NCI-H524 (cell line): ENCODE measurements at regions not wholly inside any gene's neighbourhood (a gene's known extent, or its start where the extent isn't known, plus 50 kb on each side); places are given as distances from the start of the nearest gene placed in this dataset.

ENCODE experiments used
- DNase-seq, 2 experiments: peaks; one replicate each; lab custom pipeline; 2025; lab: John Stamatoyannopoulos, UW

DNA sequence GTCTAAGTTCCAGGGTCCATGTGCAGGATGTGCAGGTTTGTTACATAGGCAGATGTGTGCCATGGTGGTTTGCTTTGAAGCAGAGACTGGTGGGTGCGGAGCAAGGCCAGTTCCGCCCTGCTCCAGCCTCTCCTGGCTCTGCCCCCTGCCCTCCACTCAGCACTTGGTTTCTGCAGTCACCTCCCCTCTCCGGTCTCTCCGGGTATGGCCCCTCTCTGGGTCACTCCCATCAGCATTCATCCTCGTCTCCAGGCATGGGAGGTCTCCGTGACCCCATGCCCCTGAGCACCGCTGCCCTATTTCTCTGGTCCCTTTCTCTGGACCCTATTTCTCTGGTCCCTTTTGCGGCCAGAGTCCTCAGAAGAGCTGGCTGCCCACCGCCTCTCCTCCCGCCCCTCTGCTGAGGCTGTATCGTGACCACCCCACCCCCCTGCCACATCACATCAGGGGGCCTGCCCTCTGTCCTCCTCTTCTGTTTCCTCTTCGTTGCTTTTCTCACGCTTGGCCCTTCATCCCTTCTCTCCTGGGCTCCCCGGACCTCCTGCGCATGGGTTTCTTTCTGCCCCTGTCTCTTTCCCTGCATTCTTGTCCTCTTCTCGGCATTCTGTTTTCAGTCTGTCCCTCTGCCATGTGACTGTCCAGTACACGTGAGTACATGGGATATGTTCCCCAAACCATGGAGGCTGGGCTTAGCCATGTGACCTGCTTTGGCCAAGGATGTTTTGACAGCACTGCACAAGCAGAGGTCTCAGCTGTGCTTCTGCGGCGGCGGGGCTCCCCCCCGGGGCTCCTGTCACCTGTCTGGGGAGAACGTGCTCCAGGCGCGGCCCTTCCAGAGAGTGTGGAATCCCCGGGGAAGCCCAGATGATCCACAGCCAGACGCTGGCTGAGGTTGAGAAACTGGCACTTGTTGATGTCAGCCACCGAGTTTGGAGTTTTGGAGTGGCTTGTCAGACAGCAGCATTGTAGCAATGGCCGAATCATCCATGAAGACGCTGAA is 54.4 kb upstream of the C1orf174 start:
- peak in 1 of 2 experiments; percentile 49 for DNase-seq

DNA sequence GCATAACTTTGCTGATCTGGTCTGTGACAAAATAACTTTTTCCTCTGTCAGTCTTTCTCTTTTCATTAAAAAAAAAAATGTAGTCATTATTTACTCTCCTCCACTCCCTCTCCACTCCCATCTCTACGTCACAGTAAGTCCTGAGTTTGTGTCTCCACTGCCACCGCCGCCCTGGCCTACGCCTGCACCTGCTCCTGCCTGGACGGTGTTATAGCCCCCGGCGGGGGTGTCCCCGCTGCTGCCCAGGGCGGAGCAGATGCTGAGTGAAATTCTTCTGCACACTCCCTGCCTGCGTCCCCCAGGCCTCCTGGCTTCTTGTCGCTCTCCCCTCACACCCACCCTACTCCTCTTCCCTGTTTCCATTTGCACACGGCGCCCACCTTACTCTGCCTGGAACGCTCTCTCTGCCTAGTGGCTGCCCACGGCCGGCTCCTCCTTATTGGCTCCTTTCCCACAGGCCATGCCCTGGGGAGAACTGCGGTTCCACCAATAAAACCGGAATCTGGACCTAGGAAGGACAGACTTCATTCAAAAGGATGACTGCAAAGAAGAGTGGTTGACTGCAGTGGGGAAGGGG is 55.2 kb upstream of the C1orf174 start:
- DNase-seq: no peak

DNA sequence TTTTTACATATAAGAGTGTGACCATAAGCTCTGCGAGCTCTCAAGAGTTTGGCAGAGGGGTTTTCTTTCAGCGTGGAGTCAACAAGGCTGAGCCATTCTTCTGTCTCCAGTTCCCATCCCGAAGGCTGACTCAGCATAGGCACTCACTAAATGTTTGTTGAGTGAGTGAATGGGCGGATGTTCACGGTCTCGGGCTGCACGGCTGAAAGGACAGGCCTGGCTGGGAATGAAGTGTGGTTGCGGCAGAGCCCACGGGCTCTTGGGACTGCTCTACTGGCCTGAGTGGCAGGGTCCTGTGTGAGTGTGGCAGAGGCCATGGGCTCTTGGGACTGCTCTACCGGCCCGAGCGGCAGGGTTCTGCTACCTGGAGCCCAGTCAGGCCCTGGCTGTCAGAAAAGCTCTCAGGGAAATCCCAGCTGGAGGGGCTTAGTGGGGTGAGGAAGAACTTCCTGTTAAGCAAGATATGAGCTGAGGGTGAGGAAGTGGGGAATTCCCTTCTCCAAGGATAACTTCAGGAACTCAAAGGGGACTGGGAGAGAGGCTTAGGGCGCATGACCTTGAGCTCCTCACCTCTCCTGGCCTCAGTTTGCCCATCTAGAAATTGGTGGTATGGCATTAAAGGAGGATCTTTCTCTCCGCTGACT is 56.6 kb upstream of the C1orf174 start:
- DNase-seq: no peak

DNA sequence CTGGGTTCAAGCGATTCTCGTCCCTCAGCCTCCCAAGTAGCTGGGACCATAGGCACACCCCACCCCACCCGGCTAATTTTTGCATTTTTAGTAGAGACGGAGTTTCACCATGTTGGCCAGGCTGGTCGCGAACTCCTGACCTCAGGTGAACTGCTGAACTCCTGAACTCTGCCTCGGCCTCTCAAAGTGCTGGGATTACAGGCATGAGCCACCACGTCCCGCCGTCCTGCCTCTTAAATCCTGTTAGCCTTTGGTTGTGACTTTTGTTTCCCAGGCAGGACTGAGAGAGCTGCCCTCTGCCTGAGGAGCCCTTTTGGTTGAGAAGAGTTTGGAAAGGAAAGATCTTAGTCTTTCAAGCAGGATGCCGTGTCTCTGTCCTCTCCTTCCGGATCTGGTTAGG is 59.3 kb upstream of the C1orf174 start:
- no peak for DNase-seq

DNA sequence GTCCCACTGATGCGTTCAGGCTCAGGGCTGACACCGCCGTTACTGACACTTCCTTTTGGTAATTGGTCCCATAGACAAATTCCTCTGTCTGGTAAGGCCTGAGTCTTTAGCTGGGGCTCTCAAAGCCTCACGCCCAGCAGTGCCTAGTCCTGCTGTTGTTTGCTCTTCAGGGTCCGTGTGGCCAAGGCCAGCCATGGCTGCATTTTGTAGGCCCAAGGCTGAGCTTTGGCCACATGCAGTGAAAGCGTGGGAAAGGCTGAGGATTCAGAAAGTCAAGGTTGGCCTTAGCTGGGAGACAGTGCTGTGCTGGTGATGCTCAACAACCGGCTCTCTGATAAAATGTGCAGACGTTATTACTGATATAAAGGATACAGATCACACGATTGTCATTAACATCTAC is 63.5 kb upstream of the C1orf174 start:
- no peak for DNase-seq

DNA sequence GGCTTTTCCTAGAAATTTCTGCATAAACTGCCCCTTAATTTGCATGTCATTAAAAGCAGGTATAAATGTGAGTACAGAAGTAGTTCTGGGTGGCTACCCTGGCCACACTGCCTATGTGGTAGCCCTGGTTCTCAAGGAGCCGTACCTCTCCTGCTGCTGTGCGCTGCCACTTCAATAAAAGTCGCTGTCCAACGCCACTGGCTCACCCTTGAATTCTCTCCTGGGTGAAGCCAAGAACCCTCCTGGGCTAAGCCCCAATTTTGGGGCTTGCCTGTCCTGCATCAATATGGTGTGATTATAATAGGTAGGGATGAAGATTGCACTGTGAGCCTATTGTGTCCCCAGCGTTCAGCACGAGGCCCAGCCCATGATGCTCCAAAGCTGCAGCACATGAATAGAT is 65.6 kb upstream of the C1orf174 start:
- DNase-seq: no peak

DNA sequence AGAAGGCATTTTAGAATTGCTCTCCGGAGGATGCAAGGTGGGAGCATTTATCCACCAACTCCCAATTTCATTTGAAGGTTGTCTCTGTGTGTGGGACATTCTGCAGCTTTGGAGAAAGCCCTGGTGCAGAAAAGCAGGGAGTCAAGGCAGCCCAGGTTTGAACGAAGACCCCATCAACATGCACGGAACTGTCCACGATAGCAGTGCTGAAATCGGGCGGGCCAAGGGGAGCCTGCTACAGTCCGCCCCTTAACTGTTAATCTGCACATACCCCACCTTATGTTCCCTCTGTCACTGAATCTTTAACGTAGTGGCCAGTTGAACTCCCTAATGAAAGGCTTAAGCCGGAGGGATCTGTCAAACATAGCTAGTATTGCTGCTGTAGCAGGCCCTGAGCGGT is 68.8 kb upstream of the C1orf174 start:
- no peak for DNase-seq

DNA sequence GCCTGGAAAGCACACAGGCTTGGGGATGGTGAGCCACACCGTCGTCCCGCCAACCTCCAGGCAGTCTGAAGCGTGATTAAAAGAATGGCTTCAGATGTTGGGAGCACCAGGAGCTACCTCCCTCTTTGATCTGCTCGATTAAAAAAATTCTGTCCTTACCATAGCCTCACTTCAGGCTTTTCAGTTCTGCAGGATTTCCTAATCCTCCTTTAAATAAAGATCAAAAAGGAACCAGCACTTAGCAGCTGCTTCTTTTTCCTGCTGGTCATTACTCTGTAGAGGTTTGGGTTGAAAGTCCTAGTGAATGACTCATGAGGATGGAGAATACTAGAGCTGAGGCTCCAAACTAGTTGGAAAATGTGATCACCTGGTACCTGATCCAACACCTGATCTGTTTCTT is 71.9 kb upstream of the C1orf174 start:
- DNase-seq: no peak

DNA sequence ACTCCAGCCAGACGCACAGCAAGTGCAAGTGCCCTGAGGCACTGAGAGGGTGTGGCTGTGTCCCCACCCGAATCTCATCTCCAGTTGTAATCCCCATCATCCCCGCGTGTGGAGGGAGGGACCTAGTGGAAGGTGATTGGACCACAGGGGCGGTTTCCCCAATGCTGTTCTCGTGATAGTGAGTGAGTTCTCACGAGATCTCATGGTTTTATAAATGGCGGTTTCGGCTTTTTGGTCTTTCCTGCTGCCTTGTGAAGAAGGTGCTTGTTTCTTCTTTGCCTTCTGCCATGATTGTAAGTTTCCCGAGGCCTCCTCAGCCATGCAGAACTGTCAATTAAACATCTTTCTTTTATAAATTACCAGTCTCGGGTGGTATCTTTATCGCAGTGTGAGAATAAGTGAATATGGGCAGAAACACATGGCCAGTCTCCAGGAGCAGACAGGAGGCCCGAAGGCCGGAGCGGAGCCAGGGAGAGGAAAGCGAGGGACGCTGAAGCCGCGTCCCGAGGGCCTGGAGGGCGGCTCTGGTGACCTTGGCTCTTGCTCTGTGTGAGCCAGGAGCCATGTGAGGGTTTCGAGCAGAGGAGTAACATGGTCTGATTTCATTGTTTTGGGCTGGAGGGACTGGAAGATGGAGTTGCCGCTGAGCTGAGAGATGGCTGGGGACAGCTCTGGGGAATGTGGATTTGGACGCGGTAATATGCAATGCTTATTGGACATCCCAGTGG is 76.0 kb upstream of the C1orf174 start:
- DNase-seq: no peak

DNA sequence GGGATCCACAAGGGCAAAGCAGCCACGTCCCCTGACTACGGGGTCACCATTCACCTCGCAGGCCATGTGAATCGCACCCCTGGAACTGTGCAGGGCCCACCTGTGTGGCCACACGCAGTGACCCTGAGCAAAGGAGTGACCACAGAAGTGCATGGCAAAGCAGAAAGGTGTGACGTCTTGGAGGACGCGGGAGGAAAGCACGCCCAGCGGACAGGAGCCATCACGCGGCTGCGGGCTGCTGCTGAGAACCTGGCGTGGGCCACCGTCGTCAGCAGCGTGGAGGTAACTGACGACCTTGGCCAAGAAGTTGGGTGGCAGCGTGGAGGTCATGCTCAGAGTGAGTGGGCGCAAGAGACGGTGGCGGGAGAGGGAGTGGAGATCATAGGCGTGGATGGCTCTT is 76.7 kb upstream of the C1orf174 start:
- DNase-seq: no peak

DNA sequence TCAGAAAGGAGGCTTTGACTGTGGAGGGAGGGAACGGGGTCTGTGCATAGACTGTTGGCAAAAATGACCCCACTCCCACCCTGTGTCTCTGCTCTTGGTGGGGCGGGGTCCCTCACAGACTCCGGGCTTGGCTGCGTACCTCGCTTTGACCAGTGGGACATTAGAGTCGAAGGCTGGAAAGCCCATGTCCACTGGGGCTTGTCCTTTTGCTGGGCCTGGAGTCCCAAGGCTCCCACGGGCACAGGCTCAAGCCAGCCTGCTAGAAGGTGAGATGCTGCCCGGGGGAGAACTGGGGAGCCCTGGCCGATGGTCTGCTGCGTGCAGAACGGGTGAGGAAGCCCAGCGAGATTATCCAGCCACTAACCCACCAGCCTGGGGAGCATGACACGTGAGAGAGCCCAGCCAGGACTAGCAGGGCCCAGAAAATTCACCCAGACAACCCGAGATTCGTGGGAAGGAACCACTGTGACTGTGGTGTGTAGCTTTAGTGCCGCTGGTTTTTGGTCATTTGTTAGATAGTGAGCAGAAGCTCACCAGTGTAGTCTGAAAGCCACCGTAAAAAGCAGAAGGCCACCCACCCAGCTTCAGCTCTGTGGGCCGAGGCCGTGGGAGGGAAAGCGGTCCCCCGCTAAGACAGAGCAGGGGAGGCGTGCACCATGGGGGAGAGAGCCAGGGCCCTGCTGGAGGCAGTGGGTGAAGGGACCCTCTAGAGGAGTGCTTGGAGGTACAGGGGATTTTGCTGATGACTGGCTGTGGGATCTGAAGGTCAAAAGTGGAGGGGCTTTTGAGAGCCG is 78.3 kb upstream of the C1orf174 start:
- DNase-seq: no peak

DNA sequence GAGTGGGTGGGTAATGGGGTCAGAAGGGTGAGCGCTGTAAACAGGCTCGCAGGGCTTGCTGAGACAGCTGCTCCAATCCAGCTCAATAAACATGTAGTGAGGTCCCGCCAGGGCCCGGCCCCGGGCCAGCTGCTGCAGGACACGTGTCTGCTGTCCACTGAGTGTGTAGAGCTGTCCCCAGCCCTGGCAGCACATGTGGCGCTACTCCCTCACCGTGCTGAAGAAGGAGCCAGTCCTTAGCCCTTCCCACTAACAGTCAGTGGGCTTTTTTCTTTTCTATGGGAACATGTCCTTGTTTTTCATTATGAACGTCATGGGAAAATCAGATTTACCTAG is 78.9 kb upstream of the C1orf174 start:
- peak in 1 of 2 experiments; percentile 14 for DNase-seq

DNA sequence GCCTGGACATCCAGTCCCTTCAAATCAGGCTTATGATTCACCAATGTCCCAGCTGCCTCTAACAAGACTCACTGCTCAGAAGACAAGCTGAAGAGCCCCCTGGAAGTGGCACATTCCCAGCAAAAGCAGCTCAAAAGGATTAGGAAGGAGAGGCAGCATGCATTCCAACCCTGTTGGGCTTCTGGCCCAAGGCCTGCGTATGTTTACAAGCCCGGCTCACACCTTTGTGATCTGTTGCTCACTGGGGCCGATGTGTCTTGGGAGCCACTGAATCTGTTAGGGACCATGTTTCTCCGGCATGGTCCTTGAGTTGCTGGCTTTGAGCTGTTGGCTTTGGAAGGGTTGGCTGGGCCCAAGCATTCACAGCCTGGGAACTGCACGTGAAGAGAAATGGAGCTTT is 81.2 kb upstream of the C1orf174 start:
- DNase-seq: no peak

DNA sequence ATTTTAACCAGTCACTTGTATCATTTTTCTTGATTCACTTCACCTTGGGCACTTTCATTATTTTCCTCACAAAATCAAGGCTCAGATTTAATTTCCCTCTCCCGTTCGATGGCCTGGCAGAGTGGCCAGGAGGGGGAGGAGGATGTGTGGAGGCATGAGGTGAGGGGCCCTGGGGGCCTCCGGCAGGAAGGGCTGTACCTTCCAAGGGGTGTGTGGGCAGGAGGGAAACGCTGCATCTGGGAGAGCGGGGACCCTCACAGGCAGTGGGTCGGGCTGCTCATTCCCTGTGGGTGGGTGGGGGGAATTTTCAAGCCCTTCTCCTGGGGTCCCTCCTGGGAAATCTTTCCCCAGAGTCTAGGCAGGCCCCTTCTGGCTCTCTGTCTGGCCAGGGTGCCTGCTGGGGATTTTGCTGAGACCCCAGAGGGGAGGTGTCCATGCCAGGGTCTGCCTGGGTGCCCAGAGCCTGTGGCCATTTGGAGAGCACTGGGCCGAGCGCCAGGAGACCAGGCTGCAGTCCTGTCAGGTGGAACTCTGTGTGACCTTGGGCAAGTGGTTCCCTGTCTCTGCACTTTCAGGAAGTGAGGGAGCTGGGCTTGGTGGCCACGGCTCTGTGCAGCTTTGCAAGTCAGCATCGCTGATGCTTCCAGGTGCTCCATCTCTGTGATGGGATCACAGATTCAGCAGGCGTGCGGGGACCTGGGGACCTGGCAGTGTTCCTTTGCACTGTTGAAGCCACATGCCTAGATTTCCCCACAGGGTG is 81.9 kb upstream of the C1orf174 start:
- DNase-seq: no peak

DNA sequence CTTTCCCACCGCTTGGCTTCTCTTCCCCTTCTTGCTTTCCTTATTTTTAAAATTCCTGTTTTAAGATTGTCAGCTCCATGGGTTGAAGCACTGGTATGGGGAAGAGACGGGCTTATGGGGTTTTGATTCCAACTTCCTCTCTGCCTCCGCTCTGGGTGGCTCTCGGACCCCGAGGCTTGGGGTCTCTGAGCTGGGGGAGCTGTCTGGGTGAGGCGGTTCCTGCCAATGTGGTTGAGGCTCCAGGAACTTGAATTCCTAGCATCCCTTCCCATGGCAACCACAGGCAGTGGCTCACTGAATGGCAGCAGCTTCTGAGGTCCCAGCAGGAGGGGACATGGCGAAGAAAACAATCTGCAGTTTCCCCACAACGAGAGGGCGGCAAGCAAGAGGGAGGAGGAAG is 83.1 kb upstream of the C1orf174 start:
- DNase-seq: no peak

DNA sequence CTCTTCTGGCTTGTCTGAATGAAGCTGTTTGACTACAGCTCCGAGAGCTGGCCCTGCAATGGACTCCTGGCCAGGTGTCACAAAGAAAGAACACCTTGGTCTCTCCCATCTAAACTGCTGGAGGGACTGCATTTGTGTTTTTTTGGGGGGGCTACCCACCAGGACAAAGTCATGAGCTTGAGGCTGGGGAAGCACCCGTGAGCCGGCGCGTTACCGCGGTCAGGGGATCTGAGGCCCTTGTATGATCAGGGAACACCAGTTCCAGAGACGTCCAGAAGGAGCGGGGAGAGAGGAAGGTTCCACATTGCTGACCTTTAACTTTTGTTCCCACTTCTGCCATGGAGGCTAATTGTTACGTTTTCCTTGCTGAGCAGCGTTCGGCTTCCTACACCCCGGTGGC is 84.5 kb upstream of the C1orf174 start:
- DNase-seq: no peak

DNA sequence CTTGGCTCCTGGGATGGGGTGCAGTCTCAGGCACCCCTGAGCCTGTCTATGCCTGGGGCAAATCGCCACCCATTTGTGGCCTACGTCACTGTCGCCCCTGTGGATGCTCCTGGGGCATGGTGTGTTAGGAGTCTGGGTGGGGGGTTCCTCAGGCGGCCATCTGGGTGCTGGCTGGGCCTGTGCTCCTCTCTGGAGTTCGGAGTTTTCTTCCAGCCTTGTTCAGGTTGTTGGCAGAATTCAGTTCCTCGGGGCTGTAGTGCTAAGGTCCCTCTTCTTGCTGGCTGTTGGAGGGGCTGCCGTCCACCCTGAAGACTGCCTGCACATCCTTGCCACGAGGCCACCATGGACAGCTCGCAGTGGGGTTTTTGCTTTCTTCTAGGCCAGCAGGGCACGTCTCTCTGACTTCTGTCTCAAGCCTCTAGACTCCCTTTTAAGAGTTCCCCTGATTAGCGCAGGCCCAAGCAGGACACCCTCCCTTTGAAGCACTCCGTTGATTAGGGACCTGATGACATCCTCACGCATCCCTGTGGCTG is 86.7 kb upstream of the C1orf174 start:
- DNase-seq: no peak

DNA sequence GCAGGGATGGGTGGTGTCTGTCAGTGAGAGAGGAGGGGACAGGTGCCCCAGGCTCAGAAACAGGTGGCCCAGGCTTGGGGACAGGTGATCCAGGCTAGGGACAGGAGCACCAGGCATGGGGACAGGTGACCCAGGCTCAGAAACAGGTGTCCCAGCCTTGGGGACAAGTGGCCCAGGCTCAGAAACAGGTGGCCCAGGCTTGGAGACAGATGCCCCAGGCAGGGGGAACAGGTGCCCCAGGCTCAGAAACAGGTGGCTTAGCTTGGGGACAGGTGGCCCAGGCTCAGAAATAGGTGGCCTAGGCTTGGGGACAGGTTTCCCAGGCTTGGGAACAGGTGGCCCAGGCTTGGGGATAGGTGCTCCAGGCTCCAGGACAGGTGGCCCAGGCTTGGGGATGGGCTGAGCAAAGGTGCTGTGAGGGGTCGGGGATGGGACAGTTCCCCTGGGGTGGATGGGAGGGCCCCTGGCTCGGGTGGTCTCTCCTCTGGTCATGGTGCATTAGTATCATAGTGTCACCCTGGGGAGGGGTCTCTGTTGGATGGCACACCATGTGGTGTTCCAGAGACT is 87.7 kb upstream of the C1orf174 start:
- DNase-seq: peak in 1 of 2 experiments; percentile 33

DNA sequence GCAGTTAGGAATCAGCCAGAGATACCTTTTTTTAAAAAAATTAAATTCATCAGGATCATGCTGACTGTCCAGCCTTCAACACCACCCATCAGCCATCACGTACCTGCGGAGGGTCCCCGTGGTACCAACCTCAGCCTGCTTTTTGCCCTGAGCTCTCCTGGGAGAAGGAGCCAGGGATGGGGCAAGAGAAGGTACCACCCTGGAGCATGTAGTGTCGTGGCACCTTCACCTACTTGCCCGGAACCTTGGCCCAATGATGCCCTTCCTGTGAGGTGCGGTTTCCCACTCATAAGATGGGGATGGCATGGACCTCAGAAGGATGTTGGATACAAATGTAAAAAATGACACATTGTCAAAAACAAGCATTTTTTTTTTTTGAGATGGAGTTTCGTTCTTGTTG is 88.4 kb upstream of the C1orf174 start:
- no peak for DNase-seq

DNA sequence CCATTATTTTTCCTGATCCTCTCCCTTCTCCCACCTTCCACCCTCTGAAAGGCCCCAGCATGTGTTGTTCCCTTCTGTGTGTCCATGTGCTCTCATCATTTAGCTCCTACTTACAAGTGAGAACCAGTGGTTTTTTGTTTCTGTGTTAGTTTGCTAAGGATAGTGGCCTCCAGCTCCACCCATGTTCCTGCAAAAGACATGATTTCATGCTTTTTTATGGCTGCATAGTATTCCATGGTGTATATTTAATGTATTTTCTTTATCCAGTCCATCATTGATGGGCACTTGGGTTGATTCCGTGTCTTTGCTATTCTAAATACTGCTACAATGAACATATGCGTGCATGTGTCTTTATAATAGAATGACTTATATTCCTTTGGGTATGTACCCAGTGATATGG is 89.4 kb upstream of the C1orf174 start:
- no peak for DNase-seq
